K562 (cell line): ENCODE measurements at regions not wholly inside any gene's neighbourhood (a gene's known extent, or its start where the extent isn't known, plus 50 kb on each side); places are given as distances from the start of the nearest gene placed in this dataset.

Source experiments
- ATAC-seq: fragments of 200-7000 bp; cut with Tn5 transposase; 3 replicates; pipeline ENCODE4 v1.9.1; 2020; ENCODE audit warnings: moderate library complexity
- BruUV-seq: library from RNA; stranded (reverse); fragments of 400-500 nt; replicated peaks from 2 replicates; lab custom pipeline; 2021; lab: Mats Ljungman, UMichigan
- CTCF ChIA-PET: fragments of 300-600 bp; formaldehyde crosslinking; extraction: SDS; loops from one replicate; lab custom pipeline; 2021; ENCODE audit warnings: low intra/inter-chr PET ratio; lab: Yijun Ruan, JAX
- POLR2A ChIA-PET: fragments of 300-600, 350-650 bp; sonication (Branson Sonifier 250); formaldehyde crosslinking; extraction: SDS; loops from one replicate; lab custom pipeline; 2021; ENCODE audit warnings: antibody characterized with exemption, inconsistent platforms; lab: Yijun Ruan, JAX
- DNase-seq, 4 experiments: peaks; one replicate each; pipeline versions ENCODE4 v3.0.0 to v3.0.0-alpha.2; 2011 to 2018; ENCODE audit warnings: low spot score in 3 of 4, mixed read lengths in 3 of 4; ENCODE audit errors: extremely low read depth in 1 of 4
- FAIRE-seq: peaks from 2 replicates; lab custom pipeline; 2011; peaks lifted over from hg19 to GRCh38; lab: Jason Lieb, UNC
- H2AFZ ChIP-seq: 2 replicates; pipeline ENCODE4 v1.6.0; 2011; ENCODE audit warnings: low read depth, low read length, control low read depth, inconsistent platforms
- H3K27ac ChIP-seq: fragments of 200-600 bp; 3 replicates; pipeline ENCODE4 v1.8.0; 2011; ENCODE audit warnings: low read depth, mild to moderate bottlenecking, control low read depth, inconsistent platforms, low read length, moderate library complexity, mixed read lengths; ENCODE audit errors: extremely low read depth
- H3K27me3 ChIP-seq, 2 experiments: fragments of 300-600 bp in 1 of 2; 2 replicates in 1 of 2; 3 replicates in 1 of 2; pipeline versions ENCODE4 v1.6.0 to v1.8.0; 2011; ENCODE audit warnings: inconsistent platforms in 2 of 2, low read length in 2 of 2, mild to moderate bottlenecking in 1 of 2, mixed read lengths in 1 of 2, moderate library complexity in 1 of 2; ENCODE audit not compliant: control insufficient read depth in 2 of 2, insufficient read depth in 2 of 2
- H3K36me3 ChIP-seq: fragments of 300-600 bp; 3 replicates; pipeline ENCODE4 v1.8.0; 2011; ENCODE audit warnings: mild to moderate bottlenecking, low read length, inconsistent platforms; ENCODE audit not compliant: control insufficient read depth, insufficient read depth
- H3K4me1 ChIP-seq, 2 experiments: fragments of 200-600 bp in 1 of 2; replicated peaks in 1 of 2; 2 replicates in 1 of 2; 3 replicates in 1 of 2; pipeline versions ENCODE4 v1.5.1 to v1.8.0; 2011; ENCODE audit warnings: inconsistent platforms in 2 of 2, low read length in 2 of 2, mild to moderate bottlenecking in 1 of 2, mixed read lengths in 1 of 2, moderate library complexity in 1 of 2; ENCODE audit not compliant: control insufficient read depth in 2 of 2, insufficient read depth in 2 of 2
- H3K4me2 ChIP-seq: 2 replicates; pipeline ENCODE4 v1.6.1; 2011; ENCODE audit warnings: low read length, control low read depth, inconsistent platforms, mixed read lengths; ENCODE audit not compliant: insufficient read depth
- H3K4me3 ChIP-seq: fragments of 200-600 bp; sonication (generic), shearing (Covaris generic); 2 replicates; pipeline ENCODE4 v1.5.1; 2016; ENCODE audit warnings: control low read depth, inconsistent platforms
- H3K79me2 ChIP-seq: fragments of 200-600 bp; 3 replicates; pipeline ENCODE4 v1.8.0; 2011; ENCODE audit warnings: low read length, inconsistent platforms; ENCODE audit not compliant: control insufficient read depth, insufficient read depth
- H3K9ac ChIP-seq, 2 experiments: 2 replicates each; pipeline versions ENCODE4 v1.6.0 to v1.6.1; 2011; ENCODE audit warnings: low read depth in 2 of 2, low read length in 2 of 2, control low read depth in 1 of 2, inconsistent platforms in 1 of 2, mild to moderate bottlenecking in 1 of 2, mixed read lengths in 1 of 2; ENCODE audit not compliant: insufficient read depth in 1 of 2
- H3K9me1 ChIP-seq: one replicate; pipeline ENCODE4 v1.6.0; 2011; ENCODE audit warnings: inconsistent platforms, mild to moderate bottlenecking, low read length, moderate library complexity; ENCODE audit not compliant: control insufficient read depth, insufficient read depth
- H3K9me3 ChIP-seq: replicated peaks from 2 replicates; pipeline ENCODE4 v1.5.1; 2011; ENCODE audit warnings: low read depth, low read length, inconsistent platforms; ENCODE audit not compliant: control insufficient read depth, insufficient read depth
- H4K20me1 ChIP-seq: replicated peaks from 2 replicates; pipeline ENCODE4 v1.6.1; 2011; ENCODE audit warnings: low read length, inconsistent platforms, mixed read lengths; ENCODE audit not compliant: control insufficient read depth, insufficient read depth
- BCL6 ChIP-seq: fragments of 250-450 bp; sonication (Bioruptor Pico); IDR thresholded peaks from 2 replicates; pipeline ENCODE4 v1.4.0; 2020
- CHD1 ChIP-seq: fragments of 200-600 bp; sonication (generic); IDR thresholded peaks from one replicate; pipeline ENCODE4 v1.6.1; 2012; ENCODE audit warnings: mild to moderate bottlenecking, moderate library complexity, low read length, inconsistent platforms
- COPS2 ChIP-seq: fragments of 450-650 bp; conservative IDR thresholded peaks from 2 replicates; pipeline ENCODE4 v1.6.1; 2016; ENCODE audit warnings: mild to moderate bottlenecking, moderate library complexity
- ELF1 ChIP-seq: fragments of 200-800 bp; sonication (Bioruptor generic); IDR thresholded peaks from 2 replicates; pipeline ENCODE4 v1.6.1; 2016; ENCODE audit warnings: missing genetic modification characterization, missing compliant biosample characterization
- GTF2A2 ChIP-seq: IDR thresholded peaks from 2 replicates; pipeline ENCODE4 v1.6.1; 2016; ENCODE audit warnings: mild to moderate bottlenecking, missing genetic modification characterization, missing compliant biosample characterization
- HDAC3 ChIP-seq: fragments of 450-650 bp; IDR thresholded peaks from 2 replicates; pipeline ENCODE4 v1.6.1; 2018; ENCODE audit warnings: borderline replicate concordance, mild to moderate bottlenecking, moderate library complexity; ENCODE audit not compliant: partially characterized antibody
- HSF4 ChIP-seq: fragments of 250-450 bp; sonication (Bioruptor Pico); IDR thresholded peaks from 2 replicates; pipeline ENCODE4 v2.1.2; 2022; ENCODE audit warnings: mild to moderate bottlenecking, moderate library complexity, borderline replicate concordance
- KLF6 ChIP-seq: fragments of 250-450 bp; sonication (Bioruptor Pico); IDR thresholded peaks from 2 replicates; pipeline ENCODE4 v1.4.0; 2020; ENCODE audit warnings: mild to moderate bottlenecking, moderate library complexity, borderline replicate concordance
- PHF21A ChIP-seq: fragments of 450-650 bp; IDR thresholded peaks from 2 replicates; pipeline ENCODE4 v1.6.1; 2017; ENCODE audit warnings: low read depth, borderline replicate concordance
- PYGO2 ChIP-seq: fragments of 450-650 bp; IDR thresholded peaks from 2 replicates; pipeline ENCODE4 v1.6.1; 2016; ENCODE audit warnings: mild to moderate bottlenecking, missing genetic modification characterization, moderate library complexity, missing compliant biosample characterization
- RBM22 ChIP-seq: fragments of 200-400 bp; formaldehyde crosslinking; IDR thresholded peaks from 2 replicates; pipeline ENCODE4 v1.6.1; 2018; ENCODE audit warnings: low read length, low read depth; ENCODE audit not compliant: poor library complexity, severe bottlenecking
- SMAD4 ChIP-seq: fragments of 250-450 bp; sonication (Bioruptor Pico); conservative IDR thresholded peaks from 2 replicates; pipeline ENCODE4 v1.8.0; 2021; ENCODE audit warnings: inconsistent platforms, mild to moderate bottlenecking, moderate library complexity
- TRIM24 ChIP-seq, 2 experiments: fragments of 450-650 bp; IDR thresholded peaks; 2 replicates each; pipeline ENCODE4 v1.6.1; 2016
- ZNF41 ChIP-seq: fragments of 250-450 bp; sonication (Bioruptor Pico); conservative IDR thresholded peaks from 2 replicates; pipeline ENCODE4 v1.4.0; 2020; ENCODE audit warnings: mild to moderate bottlenecking
- WGBS: fragments of 100-300 bp; shearing (Covaris generic); methylation state at CpG from one replicate; pipeline ENCODE4 v1.1.6; 2016; ENCODE audit warnings: low coverage, mixed read lengths; ENCODE audit not compliant: insufficient coverage; ENCODE audit errors: missing lambda C conversion rate; 5-methylcytosine and 5-hydroxymethylcytosine counted together
- in situ Hi-C: fragments of 300-500 bp; cut with MboI; formaldehyde crosslinking; loops from 4 replicates; pipeline ENCODE4 v1.15.0; 2018; ENCODE audit warnings: inconsistent platforms, mixed read lengths
- intact Hi-C: fragments of 100-400 bp; cut with micrococcal nuclease; formaldehyde crosslinking; loops from 2 replicates; pipeline ENCODE4 v1.14.2; 2022
- TF ChIP-seq, protein P1 (sequence below): fragments of 450-650 bp; IDR thresholded peaks from 2 replicates; pipeline ENCODE4 v1.7.0; 2016; ENCODE audit warnings: borderline replicate concordance

DNA sequence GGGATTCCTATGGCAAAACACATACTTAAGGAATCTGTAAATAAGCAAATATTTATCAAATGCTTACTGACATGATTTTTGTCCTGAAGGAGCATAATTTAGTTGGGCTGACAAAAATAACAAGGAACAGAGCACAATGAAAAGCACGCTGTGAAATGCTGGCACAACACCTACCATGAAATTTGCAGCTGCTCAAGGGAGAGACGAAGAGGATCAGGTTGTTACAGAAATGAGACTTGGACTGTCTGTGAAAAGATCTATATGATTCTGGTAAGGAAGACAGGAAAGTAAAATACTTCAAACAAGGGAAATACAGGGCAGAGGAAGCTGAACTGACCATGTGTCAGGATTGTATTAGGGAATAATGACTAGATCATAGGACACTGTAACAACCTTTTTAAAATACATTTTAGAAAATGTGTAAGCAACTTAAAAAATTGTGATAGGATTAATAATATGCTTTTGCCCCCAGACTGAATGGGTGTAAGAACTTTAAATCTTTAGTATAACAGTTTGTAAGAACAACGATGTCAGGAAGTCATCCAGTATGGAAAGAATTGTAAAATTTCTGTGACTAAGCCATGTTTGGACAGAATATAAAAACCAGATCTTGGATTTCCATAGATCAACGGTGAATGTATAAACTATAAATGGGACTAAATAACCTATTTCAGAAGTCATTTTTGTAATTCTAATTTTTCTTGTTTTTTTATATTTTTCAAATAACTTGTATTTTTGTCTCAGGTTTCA lies 1556.0 kb downstream of the EFNB2 start:
- no peak overlapping the region for H3K4me3 ChIP-seq
- H2AFZ ChIP-seq, result no peak overlapping the region
- H3K9me3 ChIP-seq, result no peaks in the 10 kb centered on the region
- no peaks in the 10 kb centered on the region for H3K4me1 ChIP-seq
- H3K27ac ChIP-seq, result no peak overlapping the region
- no peak for ATAC-seq
- no peak for TF ChIP-seq TRIM24 (IDR thresholded peaks at IDR 0.05)
- no peak for TF ChIP-seq CHD1
- TF ChIP-seq HSF4, result no peak
- TF ChIP-seq COPS2, result no peak
- TF ChIP-seq ELF1 (tag), result no peak
- no peak for TF ChIP-seq SMAD4 (CRISPR knock-in tag)
- no peak for TF ChIP-seq ZNF41 (CRISPR knock-in tag)
- TF ChIP-seq RBM22, result no peak
- no peak for TF ChIP-seq HDAC3
- TF ChIP-seq KLF6 (CRISPR knock-in tag), result no peak
- TF ChIP-seq BCL6, result no peak
- TF ChIP-seq GTF2A2 (tag), result no peak
- TF ChIP-seq PHF21A, result no peak
- TF ChIP-seq PYGO2 (tag), result no peak
- TF ChIP-seq, protein P1, sequence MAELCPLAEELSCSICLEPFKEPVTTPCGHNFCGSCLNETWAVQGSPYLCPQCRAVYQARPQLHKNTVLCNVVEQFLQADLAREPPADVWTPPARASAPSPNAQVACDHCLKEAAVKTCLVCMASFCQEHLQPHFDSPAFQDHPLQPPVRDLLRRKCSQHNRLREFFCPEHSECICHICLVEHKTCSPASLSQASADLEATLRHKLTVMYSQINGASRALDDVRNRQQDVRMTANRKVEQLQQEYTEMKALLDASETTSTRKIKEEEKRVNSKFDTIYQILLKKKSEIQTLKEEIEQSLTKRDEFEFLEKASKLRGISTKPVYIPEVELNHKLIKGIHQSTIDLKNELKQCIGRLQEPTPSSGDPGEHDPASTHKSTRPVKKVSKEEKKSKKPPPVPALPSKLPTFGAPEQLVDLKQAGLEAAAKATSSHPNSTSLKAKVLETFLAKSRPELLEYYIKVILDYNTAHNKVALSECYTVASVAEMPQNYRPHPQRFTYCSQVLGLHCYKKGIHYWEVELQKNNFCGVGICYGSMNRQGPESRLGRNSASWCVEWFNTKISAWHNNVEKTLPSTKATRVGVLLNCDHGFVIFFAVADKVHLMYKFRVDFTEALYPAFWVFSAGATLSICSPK, result no peak
- TF ChIP-seq, all 486 proteins: peak for 0
- H3K4me2 ChIP-seq, result no peak overlapping the region
- no peak overlapping the region for H3K9ac ChIP-seq
- in situ Hi-C loops, result no loop called here
- DNase-seq (no peak), FAIRE-seq (no peak)
- intact Hi-C loops, result no loop called here
- POLR2A ChIA-PET, result no interaction called here
- no TSS peak for BruUV-seq
- no peaks in the 10 kb centered on the region for H4K20me1 ChIP-seq
- H3K79me2 ChIP-seq, result no peaks in the 10 kb centered on the region
- CTCF ChIA-PET, result no interaction called here
- no peaks in the 10 kb centered on the region for H3K36me3 ChIP-seq
- WGBS, result 0% methylated on average over 4 of the region's 4 CpGs
- H3K9me1 ChIP-seq, result no peaks in the 10 kb centered on the region
- H3K27me3 ChIP-seq, result no peaks in the 10 kb centered on the region
